Esophagus squamous epithelium (tissue), 5 donors: ENCODE measurements at regions not wholly inside any gene's neighbourhood (a gene's known extent, or its start where the extent isn't known, plus 50 kb on each side); places are given as distances from the start of the nearest gene placed in this dataset.

Experiments
- DNase-seq: peaks from one replicate; lab custom pipeline; 2025; lab: John Stamatoyannopoulos, UW
- H3K27ac ChIP-seq, 4 donors: fragments of 200-600 bp; sonication (generic); one replicate each; pipeline ENCODE4 v1.5.1; 2016 to 2019; ENCODE audit warnings: mild to moderate bottlenecking in 1 of 4
- H3K27me3 ChIP-seq, 4 donors: fragments of 200-600 bp; sonication (generic); 1 replicate in 3 of 4; 2 replicates in 1 of 4; pipeline versions ENCODE4 v1.5.1 to v1.6.0; 2017 to 2021; ENCODE audit warnings: antibody characterized with exemption in 1 of 4
- H3K36me3 ChIP-seq, 3 donors: fragments of 200-600 bp; sonication (generic); one replicate each; pipeline ENCODE4 v1.5.1; 2016 to 2019
- H3K4me1 ChIP-seq, 3 donors: fragments of 200-600 bp; sonication (generic); one replicate each; pipeline ENCODE4 v1.5.1; 2017 to 2019
- H3K4me3 ChIP-seq, 4 donors: fragments of 200-600 bp; sonication (generic); 1 replicate in 3 of 4; 2 replicates in 1 of 4; pipeline ENCODE4 v1.5.1; 2016 to 2019; ENCODE audit warnings: mild to moderate bottlenecking in 2 of 4, moderate library complexity in 1 of 4
- H3K9me3 ChIP-seq, 3 donors: fragments of 200-600 bp; sonication (generic); one replicate each; pipeline ENCODE4 v1.5.1; 2016 to 2019
- POLR2A ChIP-seq, 4 donors: fragments of 450-650 bp; IDR thresholded peaks; one replicate each; pipeline ENCODE4 v1.6.1; 2017; ENCODE audit warnings: antibody characterized with exemption in 4 of 4, mild to moderate bottlenecking in 4 of 4, moderate library complexity in 3 of 4
- WGBS, 2 donors: methylation state at CpG; one replicate each; pipeline ENCODE4 v1.1.5; 2018; 5-methylcytosine and 5-hydroxymethylcytosine counted together
- intact Hi-C: fragments of 100-400 bp; cut with DNase I; formaldehyde crosslinking; loops from one replicate; pipeline ENCODE4 v1.15.0; 2022
- TF ChIP-seq, protein P1 (sequence below), 6 experiments: fragments of 450-650 bp in 4 of 6; fragments of 200-600 bp in 2 of 6; sonication (generic) in 2 of 6; IDR thresholded peaks; one replicate each; pipeline ENCODE4 v1.5.1; 2016 to 2019; ENCODE audit warnings: antibody characterized with exemption in 6 of 6, mild to moderate bottlenecking in 4 of 6, moderate library complexity in 4 of 6
- donor health status: DM: yes; HTN: yes; CAD: no.

DNA sequence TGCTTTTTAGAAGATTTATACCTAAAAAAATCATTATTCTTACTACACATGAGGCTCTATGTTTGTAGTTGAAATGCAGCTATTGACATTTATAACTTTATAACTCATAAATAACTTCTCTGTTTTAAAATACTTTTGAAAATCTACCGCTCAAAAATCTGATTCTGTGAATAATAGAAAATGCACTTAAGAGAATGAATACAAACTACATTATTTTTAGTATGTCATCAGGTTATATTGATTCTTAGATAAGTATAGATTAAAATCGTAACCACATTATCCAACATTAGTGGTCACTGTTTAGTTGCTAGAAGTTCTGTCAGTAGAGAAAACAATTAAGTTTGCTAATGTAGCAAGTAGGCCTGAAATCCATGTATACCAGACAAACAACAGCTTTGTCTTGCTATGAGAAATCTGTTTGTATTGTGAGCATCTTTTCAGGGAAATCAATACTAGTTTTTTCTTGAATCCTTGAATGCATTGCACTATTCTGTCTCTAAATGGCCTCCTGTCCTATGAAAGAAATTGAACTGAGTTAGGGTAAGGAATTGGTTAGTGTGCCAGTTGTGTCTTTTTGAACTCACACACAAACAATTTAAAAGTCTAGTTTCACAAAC, 116.5 kb upstream of the HDAC9 start:
- no peak for DNase-seq
- H3K27ac ChIP-seq = no peak overlapping the region
- WGBS, 2 donors = 85 to 93% methylated on average over 2 of the region's 2 CpGs
- H3K4me1 ChIP-seq = no peaks in the 10 kb centered on the region
- intact Hi-C loops = no loop called here
- TF ChIP-seq, protein P1, sequence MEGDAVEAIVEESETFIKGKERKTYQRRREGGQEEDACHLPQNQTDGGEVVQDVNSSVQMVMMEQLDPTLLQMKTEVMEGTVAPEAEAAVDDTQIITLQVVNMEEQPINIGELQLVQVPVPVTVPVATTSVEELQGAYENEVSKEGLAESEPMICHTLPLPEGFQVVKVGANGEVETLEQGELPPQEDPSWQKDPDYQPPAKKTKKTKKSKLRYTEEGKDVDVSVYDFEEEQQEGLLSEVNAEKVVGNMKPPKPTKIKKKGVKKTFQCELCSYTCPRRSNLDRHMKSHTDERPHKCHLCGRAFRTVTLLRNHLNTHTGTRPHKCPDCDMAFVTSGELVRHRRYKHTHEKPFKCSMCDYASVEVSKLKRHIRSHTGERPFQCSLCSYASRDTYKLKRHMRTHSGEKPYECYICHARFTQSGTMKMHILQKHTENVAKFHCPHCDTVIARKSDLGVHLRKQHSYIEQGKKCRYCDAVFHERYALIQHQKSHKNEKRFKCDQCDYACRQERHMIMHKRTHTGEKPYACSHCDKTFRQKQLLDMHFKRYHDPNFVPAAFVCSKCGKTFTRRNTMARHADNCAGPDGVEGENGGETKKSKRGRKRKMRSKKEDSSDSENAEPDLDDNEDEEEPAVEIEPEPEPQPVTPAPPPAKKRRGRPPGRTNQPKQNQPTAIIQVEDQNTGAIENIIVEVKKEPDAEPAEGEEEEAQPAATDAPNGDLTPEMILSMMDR (IDR thresholded peaks at IDR 0.05) = no peak
- no peak for TF ChIP-seq POLR2A (IDR thresholded peaks at IDR 0.05)
- H3K4me3 ChIP-seq = no peak overlapping the region
- H3K9me3 ChIP-seq = no peaks in the 10 kb centered on the region
- no peaks in the 10 kb centered on the region for H3K27me3 ChIP-seq
- no peaks in the 10 kb centered on the region for H3K36me3 ChIP-seq

DNA sequence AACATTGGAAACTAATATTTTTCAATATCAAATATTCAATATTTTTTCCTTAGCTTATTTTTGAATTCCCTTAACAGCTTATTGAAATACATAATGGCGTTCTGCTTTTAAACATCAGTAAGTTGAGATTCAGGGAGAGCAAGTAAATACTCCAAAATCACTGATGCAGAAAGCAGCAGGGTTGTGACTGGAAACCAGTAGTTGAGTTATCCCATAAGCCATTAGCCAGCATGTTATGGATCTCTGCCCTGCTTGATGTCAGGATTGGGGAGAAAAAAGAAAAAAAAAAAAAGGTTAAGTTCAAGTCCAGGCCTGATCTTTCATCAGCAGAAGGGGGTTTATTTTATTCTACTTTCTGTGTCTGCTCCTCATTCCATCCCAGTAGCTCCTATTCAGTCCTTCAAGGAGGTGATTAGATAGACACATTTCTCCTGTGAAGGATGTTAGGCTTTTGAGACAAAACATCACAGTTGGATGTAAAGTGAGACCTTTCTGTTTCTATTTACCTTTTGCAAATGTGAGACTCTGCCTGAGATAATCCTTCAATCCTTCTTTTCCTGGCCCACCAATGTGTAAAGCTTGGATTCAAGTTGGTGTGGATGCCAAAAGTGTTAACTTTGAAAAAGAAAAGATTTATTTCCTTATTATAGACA, 110.9 kb upstream of the HDAC9 start:
- peaks cover 0 to 6% (median 0%) of the 10 kb centered on the region in 3 donors for H3K4me1 ChIP-seq
- 50 to 63% methylated on average over 1 of the region's 1 CpG for WGBS, 2 donors
- TF ChIP-seq POLR2A (IDR thresholded peaks at IDR 0.05) = no peak
- TF ChIP-seq, protein P1 (IDR thresholded peaks at IDR 0.05) = no peak
- intact Hi-C loops = no loop called here
- H3K4me3 ChIP-seq = no peak overlapping the region
- H3K9me3 ChIP-seq = no peaks in the 10 kb centered on the region
- DNase-seq = no peak
- no peak overlapping the region for H3K27ac ChIP-seq
- H3K27me3 ChIP-seq = no peaks in the 10 kb centered on the region
- no peaks in the 10 kb centered on the region for H3K36me3 ChIP-seq

DNA sequence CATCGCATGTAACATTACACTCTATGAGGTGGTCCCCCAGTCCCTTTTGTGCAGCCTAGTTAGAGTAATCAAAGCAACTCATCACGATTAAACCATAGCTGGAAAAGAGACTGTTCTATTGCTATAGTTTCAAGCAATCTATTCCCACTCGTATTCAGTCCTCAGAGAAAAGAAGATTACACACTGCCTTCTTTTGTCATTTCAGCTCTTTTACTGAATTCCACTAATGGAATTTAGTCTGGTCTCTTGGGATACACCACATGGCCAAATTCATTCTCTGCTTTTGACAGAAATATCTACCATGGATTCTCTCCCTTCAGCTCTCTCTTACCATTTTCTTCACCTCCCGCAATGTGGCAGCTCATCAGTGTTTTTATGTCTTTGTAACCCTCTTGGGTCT, 108.9 kb upstream of the HDAC9 start:
- 92 to 95% methylated on average over 3 to 4 of the region's 4 CpGs for WGBS, 2 donors
- no peaks in the 10 kb centered on the region for H3K36me3 ChIP-seq
- intact Hi-C loops = no loop called here
- no peaks in the 10 kb centered on the region for H3K27me3 ChIP-seq
- TF ChIP-seq, protein P1 (IDR thresholded peaks at IDR 0.05) = no peak
- TF ChIP-seq POLR2A (IDR thresholded peaks at IDR 0.05) = no peak
- peaks cover 3 to 22% (median 5%) of the 10 kb centered on the region in 3 donors for H3K4me1 ChIP-seq
- DNase-seq = no peak
- H3K4me3 ChIP-seq = no peak overlapping the region
- no peaks in the 10 kb centered on the region for H3K9me3 ChIP-seq
- H3K27ac ChIP-seq = no peak overlapping the region

DNA sequence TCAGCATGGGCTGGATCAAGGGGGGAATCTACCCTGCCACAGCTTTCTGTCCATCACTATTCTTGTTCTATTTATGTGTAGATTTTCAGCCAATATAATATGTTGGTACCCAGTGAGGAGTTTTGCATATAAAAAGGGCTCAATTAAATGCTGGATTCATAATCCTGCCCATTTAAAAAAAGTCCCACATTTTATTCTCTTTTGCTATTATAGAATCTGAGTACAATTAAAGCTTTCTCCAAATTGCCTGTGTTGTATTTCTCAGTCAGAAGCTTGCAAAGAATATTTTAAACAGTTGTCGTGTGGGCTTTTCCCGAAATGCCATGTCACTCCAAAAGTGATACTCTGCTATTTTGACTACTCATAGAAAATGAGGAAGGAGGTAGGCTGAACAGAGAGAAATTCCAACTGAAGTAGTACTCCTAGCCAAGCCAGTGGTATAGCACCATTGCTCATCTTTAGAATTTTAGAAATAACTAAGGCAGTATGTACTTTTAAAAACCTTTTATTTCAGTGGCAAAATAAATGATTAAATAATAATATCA, 108.3 kb upstream of the HDAC9 start:
- Histone ChIP-seq H3K27ac (no peak overlapping the region), H3K4me3 (no peak overlapping the region), H3K9me3 (no peaks in the 10 kb centered on the region), H3K4me1 (peaks cover 3 to 22% (median 5%) of the 10 kb centered on the region in 3 donors), H3K27me3 (no peaks in the 10 kb centered on the region), H3K36me3 (no peaks in the 10 kb centered on the region)
- intact Hi-C loops = no loop called here
- no peak for DNase-seq
- WGBS, 2 donors = 62 to 74% methylated on average over 2 of the region's 2 CpGs
- TF ChIP-seq POLR2A (IDR thresholded peaks at IDR 0.05) = no peak
- TF ChIP-seq, protein P1 (IDR thresholded peaks at IDR 0.05) = no peak

DNA sequence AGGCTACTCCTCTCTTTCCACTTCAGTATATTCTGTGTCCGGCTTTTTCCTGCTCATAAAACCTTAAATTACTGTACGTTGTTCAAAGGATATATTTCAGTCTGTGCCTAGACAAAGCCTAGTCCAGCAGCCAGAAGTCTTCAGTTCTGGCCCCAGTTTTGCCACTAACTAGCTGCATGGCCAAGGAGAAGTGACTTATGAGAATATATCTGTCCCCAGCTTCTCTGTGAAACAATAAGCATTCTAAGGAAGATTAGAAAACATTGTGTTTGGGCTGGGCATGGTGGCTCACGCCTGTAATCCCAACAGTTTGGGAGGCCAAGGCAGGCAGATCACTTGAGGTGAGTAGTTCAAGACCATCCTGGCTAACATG, 105.0 kb upstream of the HDAC9 start:
- no peaks in the 10 kb centered on the region for H3K27me3 ChIP-seq
- no peaks in the 10 kb centered on the region for H3K9me3 ChIP-seq
- peaks cover 3 to 27% (median 5%) of the 10 kb centered on the region in 3 donors for H3K4me1 ChIP-seq
- intact Hi-C loops = no loop called here
- H3K27ac ChIP-seq = peak overlapping the region in 3 of 4 donors; percentile 53 to 61 (median 53)
- DNase-seq = no peak
- no peak overlapping the region for H3K4me3 ChIP-seq
- TF ChIP-seq, protein P1 (IDR thresholded peaks at IDR 0.05) = no peak
- TF ChIP-seq POLR2A (IDR thresholded peaks at IDR 0.05) = no peak
- H3K36me3 ChIP-seq = no peaks in the 10 kb centered on the region
- WGBS, 2 donors = 45 to 49% methylated on average over 3 of the region's 3 CpGs
